GM18870 (cell line): ENCODE measurements at regions not wholly inside any gene's neighbourhood (a gene's known extent, or its start where the extent isn't known, plus 50 kb on each side); places are given as distances from the start of the nearest gene placed in this dataset.

Source experiments
- ATAC-seq: cut with Tn5 transposase; IDR thresholded peaks from one replicate; pipeline ENCODE4 v1.9.1; 2021; ENCODE audit warnings: moderate library complexity; ENCODE audit not compliant: unreplicated experiment

DNA sequence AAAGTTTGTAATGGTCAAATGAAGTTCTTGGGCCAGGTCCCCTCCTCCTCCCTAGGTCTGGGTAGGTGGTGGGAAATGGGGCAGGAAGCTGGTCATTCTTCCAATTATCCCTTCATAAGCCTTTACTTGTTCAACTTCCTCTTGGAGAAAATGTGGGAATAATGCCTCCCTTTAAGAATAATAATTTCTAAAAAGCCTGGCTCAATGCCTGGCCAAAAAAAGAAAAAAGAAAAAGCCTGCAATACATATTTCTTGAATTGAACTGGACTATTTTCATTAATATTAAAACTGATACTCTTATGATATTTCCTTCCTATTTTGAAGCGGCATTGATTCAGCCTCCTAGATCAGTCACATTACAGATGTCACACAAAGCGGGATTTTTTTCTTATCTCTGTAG lies 600.9 kb downstream of the CCDC171 start:
- ATAC-seq = no peak

DNA sequence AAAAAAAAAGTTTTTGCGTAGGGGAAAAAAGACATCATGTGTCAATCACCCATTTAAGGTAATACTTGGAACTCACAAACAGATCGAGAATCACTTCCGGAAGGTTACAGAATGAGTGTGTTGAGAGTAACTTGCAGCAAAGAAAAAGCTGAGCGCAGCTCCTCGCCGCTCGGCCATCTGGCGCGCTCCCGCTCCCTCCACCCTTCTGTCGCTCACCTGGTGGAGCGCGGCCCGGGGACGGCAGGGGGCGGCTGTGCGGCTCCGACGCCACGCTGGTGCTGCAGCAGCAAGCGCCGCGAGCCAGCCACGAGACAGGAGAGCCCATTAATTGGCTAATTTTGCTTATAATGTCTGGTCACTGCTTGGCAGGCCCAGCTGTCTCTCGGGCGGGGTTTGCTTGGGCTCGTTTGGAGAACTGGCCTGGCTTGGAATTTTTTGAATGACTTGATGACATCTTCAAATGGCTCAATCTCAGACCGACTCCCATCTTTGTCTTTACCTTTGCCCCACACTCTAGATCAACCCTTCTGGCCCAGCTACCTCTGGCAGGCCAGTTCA lies 601.8 kb downstream of the CCDC171 start:
- peak; percentile 40 for ATAC-seq

DNA sequence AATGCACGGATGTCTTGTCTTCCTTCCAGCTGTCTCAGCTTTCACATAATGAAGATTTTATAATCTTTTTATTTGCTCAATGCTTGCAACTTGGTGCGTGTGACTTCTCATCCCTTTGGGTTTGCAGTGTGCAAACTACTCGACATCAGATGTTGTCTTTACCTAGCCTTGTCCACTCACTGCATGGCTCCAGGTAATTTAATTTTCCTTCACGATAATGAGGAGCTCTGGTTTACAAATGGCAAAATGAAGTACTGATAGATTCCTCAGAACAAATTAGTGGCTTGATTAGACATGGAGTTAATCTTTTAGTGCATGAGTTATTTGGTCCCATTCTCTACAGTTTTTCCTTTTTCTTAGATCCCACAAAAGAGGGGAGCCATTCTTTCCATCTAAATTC lies 603.0 kb downstream of the CCDC171 start:
- no peak for ATAC-seq

DNA sequence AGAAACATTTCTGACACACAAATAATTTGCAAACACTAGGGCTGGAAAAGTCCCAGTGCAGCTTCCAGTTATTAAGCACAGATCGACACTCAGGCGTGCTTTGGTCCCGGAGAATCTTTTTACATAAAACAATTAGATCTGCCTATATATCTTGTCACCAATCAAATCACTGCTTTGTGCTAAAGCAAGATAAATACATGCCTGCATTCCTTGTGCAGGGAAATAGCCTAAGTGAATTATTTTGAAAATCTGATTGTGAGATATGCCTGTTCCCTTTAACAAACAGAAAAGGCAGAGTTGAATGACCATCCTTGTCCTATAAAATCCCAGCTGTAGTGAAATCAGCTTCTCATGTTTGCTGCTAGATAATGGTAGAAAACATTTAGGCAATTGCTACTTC lies 604.4 kb downstream of the CCDC171 start:
- no peak for ATAC-seq

DNA sequence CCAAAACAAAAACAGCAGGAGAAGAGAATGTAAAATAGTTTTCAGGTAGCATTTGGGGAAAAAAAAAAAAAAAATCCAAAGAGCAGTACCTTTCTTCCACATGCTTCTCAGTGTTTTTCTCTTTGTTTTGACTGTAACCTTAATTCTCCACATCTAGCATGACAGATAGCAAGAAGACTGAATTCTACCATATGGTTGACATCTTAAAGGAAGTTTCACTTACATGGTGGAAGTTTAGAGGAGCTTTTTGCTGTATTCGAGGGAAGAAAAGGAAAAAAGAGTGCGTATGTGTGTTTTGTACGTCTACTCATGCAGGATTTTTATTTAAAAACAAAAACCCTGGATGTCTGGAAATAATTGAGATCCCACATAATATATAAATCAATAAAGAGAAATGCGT lies 604.8 kb downstream of the CCDC171 start:
- ATAC-seq = no peak

DNA sequence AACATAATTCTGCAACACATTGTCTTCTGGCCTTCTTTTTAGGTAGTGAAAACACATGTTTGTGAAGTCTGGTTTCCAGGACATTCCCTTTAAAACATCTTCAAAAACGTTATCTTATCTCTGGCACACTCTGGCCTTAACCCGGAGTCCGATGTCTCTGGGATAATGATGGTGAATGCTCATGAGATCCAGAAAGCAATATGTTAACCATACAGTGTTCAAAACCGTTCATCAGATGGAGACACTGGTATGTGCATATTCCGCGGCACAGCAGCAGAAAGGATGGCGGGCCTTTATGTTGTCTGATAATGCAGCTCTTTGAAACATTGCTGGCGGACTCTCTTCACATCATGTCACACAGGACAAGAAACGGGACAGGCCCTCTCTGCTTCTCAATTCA lies 605.2 kb downstream of the CCDC171 start:
- no peak for ATAC-seq

DNA sequence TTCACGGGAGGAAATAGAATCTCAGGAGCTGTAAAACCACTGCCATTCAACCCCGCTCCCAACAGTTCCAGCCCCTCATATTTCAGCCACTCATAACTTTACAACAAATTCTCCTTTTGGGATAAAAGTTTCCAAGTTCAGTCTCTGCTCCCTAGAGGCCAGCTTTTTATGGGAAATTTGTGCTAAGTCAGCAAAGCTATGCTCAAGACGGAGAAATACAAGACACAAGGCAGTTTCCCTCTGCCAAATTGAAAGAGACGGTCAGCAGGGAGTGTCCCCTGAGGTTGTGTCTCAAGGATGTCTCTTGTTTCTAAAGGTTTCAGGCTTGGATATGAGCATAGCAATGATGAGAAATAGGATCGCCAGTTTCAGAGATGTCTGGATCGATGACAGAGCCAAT lies 608.6 kb downstream of the CCDC171 start:
- no peak for ATAC-seq

DNA sequence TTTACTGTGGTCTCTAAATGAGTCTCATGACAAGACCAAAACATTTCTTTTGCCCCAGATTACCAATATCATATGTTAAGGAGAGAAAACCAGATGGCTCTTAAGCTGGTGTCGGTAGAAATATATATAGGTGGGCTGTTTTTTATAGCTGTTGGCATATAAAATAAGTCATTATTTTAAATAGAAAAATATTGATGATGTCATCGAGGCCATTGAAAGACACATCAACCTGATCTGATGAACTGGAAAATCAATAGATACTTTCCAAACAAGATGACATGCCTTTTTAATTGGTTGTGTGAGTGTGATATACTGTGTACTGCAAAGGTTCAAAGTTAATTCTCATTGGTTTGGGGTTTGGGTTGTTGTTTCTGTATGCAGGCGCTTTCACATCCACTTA lies 617.3 kb downstream of the CCDC171 start:
- no peak for ATAC-seq

DNA sequence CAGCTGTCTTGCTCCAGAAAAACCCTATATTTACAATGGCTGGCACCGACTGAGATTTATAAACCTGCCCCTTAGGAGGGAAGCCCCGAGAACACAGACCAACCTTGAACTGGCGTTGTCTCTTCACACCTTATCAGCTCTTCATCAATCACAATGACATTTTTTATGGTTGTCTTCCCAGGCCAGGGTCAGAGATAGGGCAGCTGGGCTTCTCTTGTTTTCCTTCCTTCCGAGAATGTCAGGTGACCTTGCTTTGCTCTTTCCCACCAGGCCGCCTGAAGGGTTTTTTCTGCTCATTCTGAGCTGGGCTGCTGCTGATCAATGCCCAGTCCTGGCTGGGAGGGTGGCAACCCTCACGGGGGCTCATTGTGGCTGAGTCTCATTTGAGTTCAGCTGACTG lies 619.1 kb downstream of the CCDC171 start:
- no peak for ATAC-seq

DNA sequence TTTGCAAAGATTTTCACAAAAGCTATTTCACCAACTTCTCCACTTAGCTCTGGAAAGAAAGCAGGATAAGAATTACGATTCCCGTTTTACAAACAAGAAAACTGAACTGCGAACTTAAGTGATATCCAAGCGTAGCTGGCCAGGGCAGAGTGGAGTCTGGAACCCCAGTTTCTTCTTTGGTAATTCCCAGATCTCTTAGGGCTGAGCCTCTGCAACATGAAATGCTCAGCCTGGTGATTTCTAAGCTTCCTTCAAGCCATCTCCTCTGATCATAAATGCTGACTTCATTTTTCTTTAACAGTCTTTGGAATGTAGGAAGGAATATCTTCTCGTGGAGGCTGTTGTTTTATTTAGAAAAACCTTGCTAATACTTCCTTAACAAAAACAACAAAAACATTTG lies 620.0 kb downstream of the CCDC171 start:
- no peak for ATAC-seq

DNA sequence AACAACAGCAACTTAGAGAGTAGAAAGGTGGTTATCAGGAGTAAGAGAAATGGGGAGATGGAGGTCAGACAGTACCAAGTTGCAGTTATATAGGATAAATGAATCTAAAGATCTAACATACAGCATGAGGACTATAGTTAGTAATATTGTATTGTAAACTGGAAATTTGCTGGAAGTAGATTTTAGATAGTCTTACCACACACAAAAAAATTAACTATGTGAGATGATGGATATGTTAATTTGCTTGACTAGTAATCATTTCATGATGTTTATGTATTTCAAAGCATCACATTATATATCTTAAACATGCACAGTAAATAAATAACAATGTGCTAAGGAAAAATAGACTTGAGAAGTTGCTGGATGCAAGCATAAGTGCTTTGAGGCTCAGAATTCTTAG lies 622.1 kb downstream of the CCDC171 start:
- ATAC-seq = no peak

DNA sequence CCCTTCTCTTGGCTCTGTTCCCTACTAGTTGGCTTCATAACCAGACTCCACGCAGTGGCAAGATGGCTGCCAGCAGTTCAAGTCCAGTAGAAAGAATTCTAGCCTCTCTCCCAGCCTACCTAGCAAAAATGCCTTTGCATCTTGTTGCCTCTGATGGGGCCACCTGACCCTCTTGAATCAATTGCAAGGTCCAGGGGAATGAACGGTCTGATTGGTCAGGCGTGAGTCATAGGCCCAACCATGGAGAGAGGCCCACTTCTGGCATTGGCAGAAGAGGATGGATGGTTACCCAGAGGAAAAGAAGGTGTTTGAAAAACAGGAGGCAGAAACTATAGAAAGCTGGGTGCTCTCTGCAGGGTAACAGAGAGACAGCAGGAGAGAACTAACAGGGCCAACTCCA lies 622.6 kb downstream of the CCDC171 start:
- no peak for ATAC-seq

DNA sequence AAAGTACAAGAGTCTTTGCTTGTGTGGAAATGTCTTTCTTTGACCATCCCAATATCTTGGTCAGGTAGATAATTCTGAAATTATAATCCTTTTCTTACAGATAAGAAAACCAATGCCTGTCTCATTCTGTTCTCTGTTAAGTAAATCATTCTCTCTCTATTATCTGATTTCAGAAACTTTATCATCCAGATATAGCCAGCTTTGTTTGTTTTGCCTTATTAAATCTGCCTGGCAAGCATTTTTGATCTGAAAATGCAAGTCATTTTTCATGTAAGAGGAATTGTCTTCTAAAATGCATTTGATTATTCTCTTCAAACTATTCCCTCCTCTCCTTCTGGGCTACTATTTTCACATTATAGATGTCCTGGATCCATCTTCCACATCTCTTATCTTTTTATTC lies 625.5 kb downstream of the CCDC171 start:
- no peak for ATAC-seq

DNA sequence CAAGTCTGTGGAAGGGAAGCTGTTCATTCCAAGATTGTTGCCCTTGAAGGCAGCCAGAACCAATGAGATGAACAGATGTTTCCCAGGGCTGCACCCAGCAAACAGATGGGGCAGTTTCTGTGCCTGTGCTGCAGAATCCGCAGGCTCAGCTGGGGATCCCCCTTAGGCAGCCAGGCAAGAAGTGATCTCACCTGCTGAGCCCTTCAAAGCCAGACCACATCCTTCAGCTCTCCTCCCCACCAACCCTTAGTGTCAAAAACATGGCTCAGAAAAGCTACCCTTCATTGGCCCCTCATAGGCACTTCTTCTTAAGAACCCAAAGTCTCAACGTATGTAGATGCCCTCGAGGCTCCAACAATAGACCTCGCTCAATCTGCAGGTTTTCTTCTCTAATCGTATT lies 626.7 kb downstream of the CCDC171 start:
- ATAC-seq = peak; percentile 79

DNA sequence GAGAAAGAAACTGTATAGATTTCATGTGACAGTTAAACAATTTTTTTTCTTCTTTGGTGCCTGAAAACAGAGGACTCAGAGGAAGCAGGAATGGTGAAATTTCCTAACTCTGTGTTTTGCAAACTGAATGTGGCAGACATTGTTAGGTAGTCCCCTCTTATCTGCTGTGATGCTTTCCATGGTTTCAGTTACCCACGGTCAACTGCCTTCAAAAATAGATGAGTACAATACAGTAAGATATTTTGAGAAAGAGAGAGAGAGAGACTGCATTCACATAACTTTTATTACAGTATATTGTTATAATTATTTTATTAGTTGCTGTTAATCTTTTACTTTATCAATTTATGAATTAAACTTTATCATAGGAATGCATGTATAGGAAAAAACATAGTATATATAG lies 627.2 kb downstream of the CCDC171 start:
- no peak for ATAC-seq

DNA sequence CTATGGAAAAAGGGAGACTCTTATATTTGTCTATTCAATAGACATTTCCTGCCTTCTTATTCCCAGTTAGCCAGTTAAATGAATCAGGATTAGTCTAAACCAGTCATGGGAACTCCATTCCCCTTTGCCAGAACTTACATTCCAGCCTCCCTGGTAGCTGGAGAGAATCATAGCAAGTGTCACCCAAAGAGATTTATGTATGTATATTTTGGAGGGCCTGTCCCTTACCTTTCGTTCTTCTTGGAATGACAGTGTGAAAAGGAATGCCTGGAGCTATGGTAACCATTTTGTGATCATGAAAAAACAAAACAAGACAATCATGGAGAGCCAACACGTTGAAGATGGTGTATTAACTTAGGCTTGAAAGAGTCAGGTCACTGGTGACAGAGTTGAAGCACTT lies 627.7 kb downstream of the CCDC171 start:
- no peak for ATAC-seq

DNA sequence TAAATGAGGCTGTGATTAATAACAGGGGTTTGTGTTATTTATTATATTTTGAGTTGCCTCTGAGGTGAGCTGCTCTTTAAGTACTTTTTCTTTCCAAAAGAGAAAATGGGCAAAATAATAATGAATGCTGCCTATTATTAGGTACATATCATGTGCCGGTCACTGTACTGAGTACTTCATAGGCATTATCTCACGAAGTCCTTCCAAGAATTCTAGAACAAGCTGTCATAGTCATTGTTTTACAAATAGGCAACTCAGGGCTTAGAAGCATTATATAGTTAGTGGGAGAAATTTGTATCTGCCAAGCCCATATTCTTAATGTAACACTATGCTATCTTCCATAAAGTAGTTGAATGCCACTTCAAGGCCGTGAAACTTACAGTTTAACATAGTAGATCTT lies 628.7 kb downstream of the CCDC171 start:
- no peak for ATAC-seq

DNA sequence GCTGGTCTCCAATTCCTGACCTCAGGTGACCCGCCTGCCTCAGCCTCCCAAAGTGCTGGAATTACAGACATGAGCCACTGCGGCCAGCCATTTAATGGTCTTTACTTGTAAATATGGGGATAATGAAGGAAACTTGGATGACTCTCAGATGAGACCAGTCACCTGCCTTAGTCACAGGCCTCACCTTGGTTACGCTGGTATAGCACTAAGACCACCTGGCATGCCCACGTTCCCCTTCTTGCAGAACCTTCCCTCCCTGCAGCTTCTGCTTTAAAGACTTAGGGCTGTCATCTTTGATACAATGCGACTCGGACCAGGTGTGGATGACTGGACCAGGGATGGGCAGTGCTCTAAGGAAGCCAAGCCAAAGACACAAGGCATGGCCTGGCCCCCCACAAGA lies 629.9 kb downstream of the CCDC171 start:
- no peak for ATAC-seq

DNA sequence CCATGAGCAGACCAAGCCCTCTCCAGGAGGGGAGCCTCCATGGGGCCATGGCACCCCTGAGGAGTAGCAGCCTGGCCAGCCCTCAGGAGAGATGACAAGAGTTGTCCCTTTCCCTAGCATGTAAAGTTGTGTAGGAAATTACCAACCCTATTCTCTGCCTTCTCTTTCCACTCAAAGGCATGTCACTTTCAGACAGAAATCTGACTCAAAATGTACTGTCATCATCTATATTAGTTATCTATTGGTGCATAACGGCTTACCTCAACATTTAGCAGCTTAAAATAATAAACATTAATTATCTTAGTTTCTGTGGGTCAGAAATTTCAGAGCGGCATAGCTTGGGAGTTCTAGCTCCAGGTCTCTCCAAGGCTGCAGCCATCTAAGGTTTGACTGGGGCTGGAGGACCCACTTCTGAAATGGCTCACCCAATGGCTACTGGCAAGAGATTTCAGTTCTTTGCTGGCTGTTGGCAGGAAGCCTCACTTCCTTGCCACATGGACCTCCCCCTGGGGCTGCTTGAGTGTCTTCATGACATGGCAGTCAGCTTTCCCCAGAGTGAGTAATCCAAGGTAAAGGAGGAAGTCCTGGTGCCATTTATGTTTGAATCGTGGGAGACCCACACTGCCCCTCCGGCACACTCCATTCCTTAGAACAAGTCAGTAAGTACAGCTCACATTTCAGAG lies 632.3 kb downstream of the CCDC171 start:
- ATAC-seq = no peak

DNA sequence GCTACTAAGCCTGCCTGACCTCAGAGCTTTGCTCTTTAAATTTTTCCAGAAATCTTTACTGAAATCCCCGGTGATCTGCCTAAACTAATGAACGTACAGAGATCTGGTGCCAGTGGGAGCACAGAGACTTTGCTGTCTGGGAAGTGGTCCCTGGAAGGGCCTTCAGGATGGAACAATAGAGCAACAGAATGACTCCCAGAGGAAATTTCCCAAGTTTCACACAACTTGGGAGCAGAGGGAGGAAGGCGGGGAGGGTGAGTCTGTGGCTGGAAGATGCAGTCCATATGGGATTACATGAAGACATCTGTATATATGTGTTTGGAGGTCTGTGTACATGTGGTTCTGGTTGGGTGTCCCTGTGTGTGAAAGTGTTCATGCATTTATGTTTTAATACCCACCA lies 638.3 kb downstream of the CCDC171 start:
- ATAC-seq = no peak

DNA sequence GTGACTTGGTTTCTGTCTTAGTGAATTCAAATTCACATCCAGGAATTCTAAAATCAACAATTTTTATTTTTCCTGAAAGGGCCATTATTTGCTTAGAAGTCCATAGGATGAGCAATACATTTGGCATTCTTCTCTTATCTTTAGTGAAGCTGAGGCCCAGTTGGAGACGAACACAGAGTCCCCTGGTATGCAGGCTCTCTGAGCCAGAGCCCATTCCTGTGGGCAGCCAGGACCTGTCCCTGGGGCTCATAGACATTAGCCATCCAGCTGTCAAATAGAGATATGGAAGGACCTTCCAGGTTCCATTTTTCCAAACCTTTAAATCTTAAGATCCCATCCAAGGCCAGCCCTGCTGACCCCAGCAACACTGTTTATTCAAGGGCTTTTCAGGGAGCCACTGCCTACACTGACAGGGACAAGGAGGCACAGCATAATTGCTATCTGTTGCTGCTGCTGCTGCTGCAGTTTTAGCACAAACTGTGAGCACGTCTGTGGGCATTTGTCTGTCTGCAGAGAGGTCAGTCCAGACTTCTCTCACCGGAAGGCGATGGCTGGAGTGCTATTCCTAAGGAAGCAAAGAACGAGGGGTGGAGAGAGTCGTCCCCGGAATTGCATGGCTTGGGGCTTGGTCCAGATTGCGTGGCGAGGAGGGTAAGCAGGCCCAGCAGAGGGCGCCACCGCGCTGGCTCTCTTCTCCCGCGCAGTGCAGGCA lies 639.0 kb downstream of the CCDC171 start:
- no peak for ATAC-seq

DNA sequence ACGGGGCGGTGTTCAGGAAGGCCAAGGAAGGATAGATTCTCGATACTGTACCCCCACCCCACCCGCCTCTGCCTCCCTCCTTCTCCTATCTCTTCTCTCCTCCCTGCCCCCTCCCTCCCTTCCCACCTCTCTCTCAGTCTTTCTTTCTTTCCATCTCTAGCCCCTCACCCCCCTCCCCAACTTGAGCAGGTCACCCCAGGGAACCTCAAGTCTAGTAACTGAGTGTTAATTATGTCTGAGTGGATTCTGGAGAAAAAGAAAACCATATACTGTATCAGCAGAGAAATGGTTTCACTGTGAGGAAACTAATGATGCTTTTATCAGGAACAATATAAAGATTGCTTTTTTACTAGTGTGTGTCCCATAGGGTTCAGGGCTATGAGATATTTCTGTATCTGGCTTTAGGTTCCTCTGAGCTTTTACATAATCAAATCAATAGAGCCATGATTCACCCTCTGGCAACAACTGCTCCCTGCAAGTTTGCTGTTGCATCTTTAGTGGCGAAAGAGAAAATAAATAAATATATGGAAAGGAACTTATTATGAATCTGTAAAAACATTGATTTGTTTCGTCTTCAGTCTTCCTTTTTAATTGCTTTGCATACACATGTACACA lies 639.7 kb downstream of the CCDC171 start:
- no peak for ATAC-seq
